Ishikawa (cell line): ENCODE measurements at regions not wholly inside any gene's neighbourhood (a gene's known extent, or its start where the extent isn't known, plus 50 kb on each side); places are given as distances from the start of the nearest gene placed in this dataset.

ENCODE experiments used
- CEBPB ChIP-seq: IDR thresholded peaks from 2 replicates; pipeline ENCODE4 v1.6.1; 2012
- EGR1 ChIP-seq: IDR thresholded peaks from 2 replicates; pipeline ENCODE4 v1.6.1; 2012
- EP300 ChIP-seq: IDR thresholded peaks from 2 replicates; pipeline ENCODE4 v1.6.1; 2012; ENCODE audit warnings: borderline replicate concordance
- FOXM1 ChIP-seq: IDR thresholded peaks from 2 replicates; pipeline ENCODE4 v1.6.1; 2012; ENCODE audit warnings: low read depth, borderline replicate concordance
- MAX ChIP-seq: IDR thresholded peaks from 2 replicates; pipeline ENCODE4 v1.6.1; 2012
- NFIC ChIP-seq: IDR thresholded peaks from 2 replicates; pipeline ENCODE4 v1.6.1; 2012
- RAD21 ChIP-seq: IDR thresholded peaks from 2 replicates; pipeline ENCODE4 v1.6.1; 2012; ENCODE audit warnings: low read depth
- TAF1 ChIP-seq: IDR thresholded peaks from 2 replicates; pipeline ENCODE4 v1.6.1; 2012; ENCODE audit warnings: low read depth, mild to moderate bottlenecking
- TCF12 ChIP-seq: IDR thresholded peaks from 2 replicates; pipeline ENCODE4 v1.6.1; 2012; ENCODE audit warnings: low read depth
- USF1 ChIP-seq: IDR thresholded peaks from 2 replicates; pipeline ENCODE4 v1.6.1; 2012
- YY1 ChIP-seq: IDR thresholded peaks from 2 replicates; pipeline ENCODE4 v1.6.1; 2012; ENCODE audit warnings: low read depth
- ZBTB7A ChIP-seq: IDR thresholded peaks from 2 replicates; pipeline ENCODE4 v1.6.1; 2012; ENCODE audit warnings: low read depth
- TF ChIP-seq, protein P1 (sequence below): IDR thresholded peaks from 2 replicates; pipeline ENCODE4 v1.6.1; 2012; ENCODE audit warnings: low read depth, mild to moderate bottlenecking

- TF ChIP-seq TAF1 = no peak
- no peak for TF ChIP-seq EGR1
- TF ChIP-seq, protein P1, sequence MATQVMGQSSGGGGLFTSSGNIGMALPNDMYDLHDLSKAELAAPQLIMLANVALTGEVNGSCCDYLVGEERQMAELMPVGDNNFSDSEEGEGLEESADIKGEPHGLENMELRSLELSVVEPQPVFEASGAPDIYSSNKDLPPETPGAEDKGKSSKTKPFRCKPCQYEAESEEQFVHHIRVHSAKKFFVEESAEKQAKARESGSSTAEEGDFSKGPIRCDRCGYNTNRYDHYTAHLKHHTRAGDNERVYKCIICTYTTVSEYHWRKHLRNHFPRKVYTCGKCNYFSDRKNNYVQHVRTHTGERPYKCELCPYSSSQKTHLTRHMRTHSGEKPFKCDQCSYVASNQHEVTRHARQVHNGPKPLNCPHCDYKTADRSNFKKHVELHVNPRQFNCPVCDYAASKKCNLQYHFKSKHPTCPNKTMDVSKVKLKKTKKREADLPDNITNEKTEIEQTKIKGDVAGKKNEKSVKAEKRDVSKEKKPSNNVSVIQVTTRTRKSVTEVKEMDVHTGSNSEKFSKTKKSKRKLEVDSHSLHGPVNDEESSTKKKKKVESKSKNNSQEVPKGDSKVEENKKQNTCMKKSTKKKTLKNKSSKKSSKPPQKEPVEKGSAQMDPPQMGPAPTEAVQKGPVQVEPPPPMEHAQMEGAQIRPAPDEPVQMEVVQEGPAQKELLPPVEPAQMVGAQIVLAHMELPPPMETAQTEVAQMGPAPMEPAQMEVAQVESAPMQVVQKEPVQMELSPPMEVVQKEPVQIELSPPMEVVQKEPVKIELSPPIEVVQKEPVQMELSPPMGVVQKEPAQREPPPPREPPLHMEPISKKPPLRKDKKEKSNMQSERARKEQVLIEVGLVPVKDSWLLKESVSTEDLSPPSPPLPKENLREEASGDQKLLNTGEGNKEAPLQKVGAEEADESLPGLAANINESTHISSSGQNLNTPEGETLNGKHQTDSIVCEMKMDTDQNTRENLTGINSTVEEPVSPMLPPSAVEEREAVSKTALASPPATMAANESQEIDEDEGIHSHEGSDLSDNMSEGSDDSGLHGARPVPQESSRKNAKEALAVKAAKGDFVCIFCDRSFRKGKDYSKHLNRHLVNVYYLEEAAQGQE = no peak
- no peak for TF ChIP-seq TCF12
- TF ChIP-seq YY1 = no peak
- TF ChIP-seq EP300 = no peak
- TF ChIP-seq FOXM1 = no peak
- TF ChIP-seq NFIC = no peak
- TF ChIP-seq CEBPB = no peak
- TF ChIP-seq RAD21 = no peak
- TF ChIP-seq MAX = no peak
- no peak for TF ChIP-seq ZBTB7A
- TF ChIP-seq USF1 = no peak
Observed at GRCh38 chr12:83506841-83507240, 820.1 kb downstream of the TMTC2 start.
